NCI-H128 (cell line): ENCODE measurements at regions not wholly inside any gene's neighbourhood (a gene's known extent, or its start where the extent isn't known, plus 50 kb on each side); places are given as distances from the start of the nearest gene placed in this dataset.
"Not testable (repeated sequence)": the region's sequence is repeated elsewhere in the genome, so short reads cannot be mapped to it uniquely, and the experiment has no call there.

Source experiments
- DNase-seq: peaks from one replicate; lab custom pipeline; 2025; ENCODE audit not compliant: unreplicated experiment; lab: John Stamatoyannopoulos, UW

DNA sequence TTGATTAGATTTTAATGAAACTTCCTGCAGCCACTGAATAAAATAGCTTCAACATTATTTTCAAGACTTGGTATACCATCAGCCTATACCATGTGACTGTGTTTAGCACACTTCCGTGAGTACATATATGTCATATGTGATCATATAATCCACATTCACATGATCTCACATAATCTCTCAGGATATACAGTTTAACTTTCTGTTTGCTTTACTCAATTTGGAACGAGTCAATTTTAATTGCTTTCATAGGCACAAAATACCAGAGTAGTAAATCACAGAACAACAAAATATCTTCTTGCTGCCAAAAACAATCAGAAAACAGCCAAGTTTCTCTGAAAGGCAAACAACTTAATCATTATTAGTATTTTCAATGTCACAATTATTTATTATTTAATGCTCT lies 731.1 kb upstream of the DIAPH2 start:
- DNase-seq = no peak

DNA sequence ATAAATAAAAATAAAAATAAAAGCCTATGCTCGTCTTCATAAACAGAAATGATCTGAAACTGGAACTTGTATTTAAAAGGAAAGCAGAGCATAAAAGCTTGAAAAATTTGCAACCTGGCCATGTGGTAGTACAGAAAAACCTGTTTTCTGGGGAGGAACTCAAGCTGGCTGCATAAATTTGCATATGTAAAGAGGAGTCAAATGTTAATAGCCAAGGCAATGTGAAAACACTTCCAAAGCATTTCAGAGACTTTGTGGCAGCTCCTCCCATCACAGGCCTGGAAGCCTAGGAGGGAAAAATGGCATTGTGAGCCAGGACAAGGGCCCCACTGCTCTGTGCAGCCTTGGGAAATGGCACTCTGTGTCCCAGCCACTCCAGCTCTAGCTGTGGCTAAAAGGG lies 727.9 kb upstream of the DIAPH2 start:
- DNase-seq = no peak

DNA sequence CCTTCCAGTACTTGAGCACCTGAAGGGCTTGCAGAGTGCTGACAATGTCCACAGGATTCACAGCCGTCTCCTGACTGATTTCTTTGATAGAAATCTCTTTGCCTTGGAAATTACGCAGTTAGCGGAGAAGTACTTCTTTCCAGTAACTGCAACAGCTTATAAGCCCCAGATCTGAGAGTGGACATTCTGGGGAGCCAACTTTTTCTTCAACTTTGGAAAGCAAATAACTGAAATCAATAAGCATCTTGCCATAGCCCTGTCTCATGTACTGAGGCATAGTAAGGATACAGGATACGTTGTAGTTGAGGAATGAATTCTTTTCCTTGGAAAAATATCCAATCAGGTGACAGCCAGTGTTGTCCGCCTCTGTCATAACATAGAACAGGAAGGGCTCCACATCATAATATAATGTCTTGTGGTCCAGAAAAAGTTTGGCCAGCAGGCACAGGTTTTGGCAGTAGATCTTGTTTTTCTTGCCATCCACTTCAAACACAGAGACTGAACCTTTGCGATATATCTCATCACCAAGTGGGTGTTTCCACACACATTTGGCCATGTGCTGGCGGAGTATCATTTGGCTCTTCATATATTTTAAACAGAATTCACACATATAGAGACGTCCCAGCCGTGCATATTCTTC lies 711.1 kb upstream of the DIAPH2 start:
- DNase-seq = not testable (repeated sequence)

DNA sequence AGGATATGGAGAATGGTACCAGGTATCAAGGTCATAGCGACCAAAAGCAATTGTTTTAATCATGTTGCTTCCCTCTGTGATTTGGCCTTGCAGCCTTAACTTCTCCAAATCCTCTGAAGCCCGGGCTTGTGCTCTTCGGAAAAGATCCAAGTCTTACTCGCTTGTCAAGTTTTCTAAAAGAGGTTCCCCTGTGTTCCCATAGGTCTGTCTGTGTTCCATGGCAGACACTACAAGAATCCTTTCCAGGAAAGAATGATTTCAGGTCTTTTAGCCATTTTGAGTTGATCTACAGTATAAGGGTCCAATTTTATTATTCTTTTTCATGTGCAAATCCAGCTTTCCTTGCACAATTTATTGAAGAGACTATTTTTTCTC lies 710.6 kb upstream of the DIAPH2 start:
- no peak for DNase-seq

DNA sequence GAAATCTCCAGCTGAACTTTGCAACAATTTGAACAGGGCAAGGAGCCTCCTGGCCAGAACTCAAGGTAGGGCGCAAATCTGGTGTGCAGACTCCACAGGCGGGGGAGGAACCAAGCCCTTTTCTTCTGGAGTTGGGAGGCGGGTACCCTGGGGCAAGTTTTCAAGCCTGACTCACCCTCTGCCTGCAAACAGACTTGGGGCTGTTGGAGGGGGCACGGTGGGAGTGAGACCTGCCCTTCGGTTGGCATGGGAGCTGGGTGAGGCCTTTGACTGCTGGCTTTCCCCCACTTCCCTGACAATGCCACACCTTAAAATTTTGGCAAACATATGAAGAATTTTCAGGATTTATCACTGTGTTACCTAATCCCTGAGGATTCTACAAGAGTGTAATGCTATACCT lies 709.8 kb upstream of the DIAPH2 start:
- no peak for DNase-seq

DNA sequence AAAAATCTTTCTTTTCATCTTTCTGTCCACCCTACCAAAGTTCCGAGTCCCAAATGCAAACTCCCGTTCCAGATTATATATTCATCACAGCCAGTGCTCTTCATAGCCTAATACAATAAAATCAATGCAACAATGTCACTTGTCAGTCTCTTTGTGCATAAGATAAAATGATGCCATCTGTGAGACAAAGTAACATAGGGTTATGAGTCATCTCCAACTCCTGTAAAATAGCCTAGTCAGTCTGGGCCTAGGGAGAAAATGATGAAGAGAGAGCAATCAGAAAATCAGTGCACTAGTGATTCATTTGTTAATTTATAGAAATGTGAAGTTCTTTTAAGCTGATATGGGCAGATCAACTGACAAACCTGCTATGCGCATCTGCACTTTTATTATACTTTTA lies 689.1 kb upstream of the DIAPH2 start:
- no peak for DNase-seq

DNA sequence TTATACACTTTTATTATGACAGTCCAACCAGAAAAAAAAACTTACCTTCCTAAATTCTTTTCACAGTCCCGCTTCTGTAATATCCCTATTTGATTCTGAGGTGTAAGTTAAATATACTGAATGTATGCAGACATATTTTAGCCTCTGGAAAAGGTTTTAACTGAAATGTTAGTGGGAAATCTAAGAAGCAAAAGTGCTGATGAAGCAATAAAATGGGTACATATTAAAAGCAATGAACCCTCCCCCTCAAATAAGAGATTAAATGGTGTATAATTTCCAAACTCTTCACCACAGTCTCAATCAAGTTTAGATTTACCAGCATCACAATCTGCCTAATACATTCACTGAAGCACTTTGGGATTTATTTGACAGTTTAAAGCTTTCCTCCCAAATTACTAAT lies 688.3 kb upstream of the DIAPH2 start:
- no peak for DNase-seq

DNA sequence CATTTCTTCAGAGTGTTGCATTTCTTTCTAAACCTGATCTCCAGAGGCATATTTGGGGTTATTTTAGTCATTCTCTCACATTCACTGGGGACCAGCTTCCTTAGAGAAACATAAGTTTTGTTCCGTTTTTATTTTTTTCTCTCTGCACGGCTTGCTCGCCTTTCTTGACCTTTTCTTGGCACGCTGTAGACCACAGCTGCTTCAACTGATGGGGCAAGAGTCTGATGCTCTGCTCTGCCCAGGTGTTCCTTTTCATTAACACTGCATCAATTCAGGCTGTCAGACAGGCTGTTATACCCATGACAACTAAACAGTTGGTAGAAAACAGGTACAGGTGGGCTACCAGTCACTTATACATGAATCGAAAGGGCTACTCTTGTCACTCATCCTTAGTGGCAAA lies 682.2 kb upstream of the DIAPH2 start:
- DNase-seq = no peak

DNA sequence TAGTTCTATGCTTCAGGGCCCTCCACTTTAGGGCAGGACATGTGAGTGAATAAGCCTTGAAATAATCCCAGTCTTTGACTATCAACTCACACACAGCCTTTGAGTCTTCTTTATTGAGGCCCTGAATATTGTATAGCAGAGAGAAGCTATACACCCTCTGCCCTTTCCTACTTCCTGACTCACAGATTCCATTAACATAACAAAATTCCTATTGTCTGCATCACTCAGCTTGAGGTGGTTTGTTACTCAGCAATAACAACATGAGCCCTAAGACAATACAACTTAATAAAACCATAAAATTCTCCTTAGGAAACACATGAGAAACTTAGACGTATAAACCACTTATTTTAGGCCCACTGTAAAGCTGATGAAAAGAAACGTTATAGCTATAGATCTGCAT lies 680.3 kb upstream of the DIAPH2 start:
- no peak for DNase-seq

DNA sequence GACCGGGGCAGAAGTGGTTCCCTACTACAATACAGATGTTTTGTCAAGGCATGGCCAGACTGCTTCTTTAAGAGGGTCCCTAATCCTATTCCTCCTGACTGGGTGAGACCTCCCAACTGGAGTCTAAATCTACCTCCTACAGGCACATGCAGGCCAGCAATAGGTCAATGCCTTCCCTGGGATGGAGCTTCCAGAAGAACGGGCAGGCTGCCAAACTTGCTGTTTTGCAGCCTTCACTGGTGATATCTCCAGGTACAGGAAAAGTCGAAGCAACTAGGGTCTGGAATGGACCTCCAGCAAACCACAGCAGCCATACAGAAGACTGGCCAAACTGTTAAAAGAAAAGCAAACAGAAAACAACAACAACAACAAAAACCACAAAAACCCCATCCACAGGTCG lies 678.4 kb upstream of the DIAPH2 start:
- no peak for DNase-seq

DNA sequence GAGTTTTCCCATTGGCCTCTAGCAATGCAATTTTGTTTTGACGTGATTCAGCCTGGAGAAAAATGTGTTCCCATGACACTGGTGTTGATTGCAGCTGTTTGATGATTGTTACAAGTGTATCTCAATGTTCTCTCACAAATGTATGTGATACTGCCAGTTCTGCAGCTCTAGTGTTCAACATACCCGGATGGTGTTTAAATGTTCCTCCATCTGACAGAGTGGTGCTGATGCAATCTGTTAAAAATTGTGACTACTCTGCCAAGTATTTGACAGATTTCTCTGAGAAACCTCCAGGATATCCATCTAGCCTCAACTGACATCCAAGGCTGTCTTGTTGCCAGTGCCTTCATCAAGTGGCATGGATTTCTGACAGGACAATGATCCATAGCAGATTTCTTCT lies 657.2 kb upstream of the DIAPH2 start:
- DNase-seq = no peak

DNA sequence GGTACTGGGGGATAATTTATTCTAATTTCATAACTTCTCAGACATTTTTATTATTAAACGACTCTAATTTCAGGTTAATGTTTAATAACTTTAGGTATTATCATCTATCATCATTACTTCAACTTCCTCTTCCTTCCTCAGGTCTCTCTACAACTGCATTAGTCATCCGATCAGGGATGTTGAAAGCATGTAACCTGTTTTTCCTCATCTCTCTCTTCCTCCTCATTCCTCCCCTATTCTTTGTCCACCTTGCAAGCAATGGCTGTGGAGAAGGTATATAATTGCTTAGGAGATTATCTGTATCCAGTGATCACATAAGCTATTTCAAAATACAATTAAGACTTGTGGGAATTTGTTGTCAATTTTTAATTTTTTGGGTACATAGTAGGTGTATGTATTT lies 632.6 kb upstream of the DIAPH2 start:
- no peak for DNase-seq

DNA sequence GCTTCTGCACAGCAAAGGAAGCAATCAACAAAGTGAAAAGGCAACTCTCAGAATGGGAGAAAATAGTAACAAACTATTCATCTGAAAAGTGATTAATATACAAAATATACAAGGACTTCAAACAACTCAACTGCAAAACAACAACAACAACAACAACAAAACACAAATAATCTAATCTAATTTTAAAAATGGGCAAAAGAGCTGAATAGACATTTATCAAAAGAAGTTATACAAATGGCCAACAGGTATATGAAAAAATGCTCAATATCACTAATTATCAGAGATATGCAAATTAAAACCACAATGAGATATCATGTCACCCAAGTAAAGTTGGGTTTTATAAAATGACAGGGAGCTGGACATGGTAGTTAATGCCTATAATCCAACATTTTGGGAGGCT lies 602.8 kb upstream of the DIAPH2 start:
- DNase-seq = no peak

DNA sequence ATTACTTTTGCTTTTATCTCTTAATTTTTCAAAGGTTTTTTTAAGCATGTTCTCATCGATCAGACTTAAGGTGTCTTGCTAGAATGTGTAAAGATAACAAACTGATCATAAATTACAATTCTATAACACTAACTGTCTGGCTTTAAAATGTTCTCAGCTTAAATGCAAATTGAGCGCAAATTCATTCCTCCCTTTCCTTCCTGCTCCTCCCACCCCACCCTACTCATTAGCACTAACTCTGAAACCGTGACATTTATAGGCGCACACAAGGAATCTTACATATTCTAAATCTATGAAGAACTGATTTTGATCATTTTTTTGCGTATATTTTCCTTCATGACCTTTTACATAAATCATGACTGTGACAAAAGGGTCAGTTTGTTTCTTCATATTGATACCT lies 590.0 kb upstream of the DIAPH2 start:
- DNase-seq = no peak

DNA sequence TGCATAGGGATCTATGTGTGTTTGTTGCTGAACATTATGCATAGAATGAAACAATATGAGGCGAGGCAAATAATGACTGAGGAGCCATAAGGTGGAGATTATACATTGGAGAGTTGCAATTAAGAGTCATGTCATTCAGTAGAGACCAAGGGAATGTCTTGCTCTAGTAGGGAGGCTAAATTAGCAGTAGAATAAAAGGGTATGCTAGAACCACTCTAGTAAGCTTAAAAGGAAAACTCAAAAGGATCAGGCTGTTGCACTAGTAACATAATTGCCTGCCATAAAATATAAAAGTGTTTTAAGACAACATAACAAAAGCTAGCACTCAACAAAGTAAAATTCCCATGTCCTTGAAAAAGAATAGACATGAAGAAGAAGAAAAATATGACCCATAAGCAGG lies 586.2 kb upstream of the DIAPH2 start:
- DNase-seq = no peak

DNA sequence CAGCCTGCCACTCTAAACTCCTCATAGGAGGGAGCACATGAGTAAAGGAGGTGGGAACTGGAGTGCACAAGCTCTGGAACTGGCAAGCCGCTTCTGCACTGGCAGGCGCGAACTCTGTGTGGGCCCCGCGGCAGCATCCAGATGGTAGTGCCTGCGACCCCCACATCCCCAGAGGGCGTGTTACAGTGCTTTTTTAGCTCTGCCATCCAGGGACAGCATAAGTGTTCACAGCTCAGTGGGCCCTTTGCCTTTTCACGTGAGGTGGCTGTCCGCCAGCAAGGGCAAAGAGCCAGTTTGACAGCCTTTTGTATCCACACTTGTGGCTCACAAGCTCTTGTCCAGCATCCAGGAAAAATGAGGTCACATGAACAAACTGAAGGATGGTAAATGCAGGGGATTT lies 581.6 kb upstream of the DIAPH2 start:
- no peak for DNase-seq

DNA sequence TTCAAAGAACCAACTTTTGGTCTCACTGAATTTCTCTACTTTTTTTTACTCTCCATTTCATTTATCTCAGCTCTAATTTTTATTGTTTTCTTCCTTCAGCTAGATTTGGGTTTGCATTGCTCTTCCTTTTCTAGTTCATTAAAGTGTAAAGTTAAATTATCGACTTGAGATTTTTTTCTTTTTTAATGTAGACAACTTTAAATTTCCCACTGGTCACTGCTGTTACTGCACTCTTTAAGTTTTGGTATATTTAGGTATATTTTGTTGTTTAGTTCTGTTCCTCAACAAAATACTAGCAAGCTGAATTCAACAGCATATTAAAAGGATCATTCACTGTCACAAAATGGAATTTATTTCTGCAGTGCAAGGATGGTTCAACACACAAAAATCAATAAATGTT lies 572.0 kb upstream of the DIAPH2 start:
- no peak for DNase-seq

DNA sequence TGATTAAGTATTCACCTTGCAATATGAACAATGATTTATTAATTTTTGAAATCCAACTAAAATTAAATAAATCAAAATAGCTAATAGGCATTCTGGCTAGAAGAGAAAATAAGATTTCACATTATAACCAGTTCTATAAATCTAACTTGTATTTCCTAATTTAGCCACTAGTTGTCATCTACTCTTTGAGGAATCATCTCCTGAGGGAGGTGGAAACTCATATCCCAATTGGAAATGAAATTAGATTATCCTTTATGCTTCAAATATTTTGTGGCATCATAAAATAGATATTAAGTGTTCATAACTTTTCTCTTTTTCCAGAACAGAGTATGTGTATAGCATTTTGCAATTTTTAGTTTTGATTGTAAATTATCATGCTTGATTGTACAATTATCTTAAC lies 558.5 kb upstream of the DIAPH2 start:
- no peak for DNase-seq

DNA sequence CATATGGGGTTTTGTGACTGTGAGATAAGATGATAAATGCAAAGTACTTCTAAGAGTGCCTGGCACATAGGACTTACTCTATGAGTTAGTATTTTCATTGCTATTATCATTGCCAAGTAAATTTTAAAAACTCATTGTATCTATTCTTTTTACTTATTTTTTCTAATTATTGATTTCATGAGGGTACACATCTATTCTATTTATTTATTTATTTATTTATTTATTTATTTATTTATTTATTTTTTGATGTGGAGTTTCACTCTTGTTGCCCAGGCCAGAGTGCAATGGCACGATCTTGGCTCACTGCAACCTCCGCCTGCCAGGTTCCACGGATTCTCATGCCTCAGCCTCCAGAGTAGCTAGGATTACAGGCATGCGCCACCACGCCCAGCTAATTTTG lies 556.6 kb upstream of the DIAPH2 start:
- not testable (repeated sequence) for DNase-seq

DNA sequence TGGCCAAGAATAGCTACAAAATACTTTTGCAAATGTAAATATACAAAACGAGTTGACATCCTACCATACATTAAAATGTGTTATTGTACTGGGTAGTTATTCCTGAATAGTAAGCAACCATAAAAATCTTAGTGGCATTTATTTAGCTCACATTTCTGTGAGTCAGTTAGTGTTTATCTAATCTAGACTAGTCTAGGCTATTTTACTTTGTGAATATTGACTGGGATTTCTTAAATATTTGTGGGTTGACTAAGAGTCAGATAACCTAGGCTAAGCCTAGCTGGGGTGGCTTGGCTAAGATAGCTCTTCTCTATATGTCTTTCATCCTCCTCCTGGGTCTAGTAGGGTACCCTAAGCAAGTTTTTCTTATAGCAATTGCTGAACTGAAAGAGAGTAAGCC lies 543.8 kb upstream of the DIAPH2 start:
- no peak for DNase-seq

DNA sequence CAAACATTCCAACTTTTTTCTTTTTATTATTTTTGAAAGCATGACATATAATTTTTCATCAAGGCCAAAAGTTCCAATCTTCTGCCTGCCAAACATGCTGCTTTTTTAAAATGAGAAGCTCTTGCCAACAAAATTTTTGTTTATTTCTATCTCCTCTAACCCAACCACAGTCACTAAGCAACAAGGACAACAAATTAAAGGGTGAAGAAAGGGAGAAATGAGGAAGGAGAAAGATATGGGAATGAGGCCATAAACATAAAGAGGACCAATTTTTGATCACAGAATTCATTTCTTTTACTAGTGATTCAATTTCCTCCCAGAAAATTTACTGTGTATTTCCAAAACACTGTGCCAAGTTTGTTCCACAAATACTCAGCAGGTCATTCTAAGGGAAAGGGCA lies 537.0 kb upstream of the DIAPH2 start:
- DNase-seq = no peak

DNA sequence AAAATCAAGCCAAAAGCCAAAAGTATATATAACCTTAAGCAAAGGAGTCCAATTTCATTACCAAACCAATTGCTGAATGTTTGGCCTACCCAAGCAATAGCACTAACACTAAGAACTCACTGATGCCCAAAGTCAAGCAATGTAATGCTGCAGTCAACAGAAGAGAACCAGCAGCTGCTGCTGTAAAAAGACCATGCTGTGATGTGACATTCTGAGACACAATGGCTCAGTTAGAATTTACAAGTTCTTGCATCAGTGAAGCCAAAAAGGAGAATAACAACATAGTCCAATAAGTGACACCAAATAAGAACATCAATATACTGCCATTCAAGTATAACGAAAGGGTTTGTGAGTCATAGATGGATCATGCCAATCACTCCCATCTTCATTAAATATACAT lies 514.0 kb upstream of the DIAPH2 start:
- no peak for DNase-seq

DNA sequence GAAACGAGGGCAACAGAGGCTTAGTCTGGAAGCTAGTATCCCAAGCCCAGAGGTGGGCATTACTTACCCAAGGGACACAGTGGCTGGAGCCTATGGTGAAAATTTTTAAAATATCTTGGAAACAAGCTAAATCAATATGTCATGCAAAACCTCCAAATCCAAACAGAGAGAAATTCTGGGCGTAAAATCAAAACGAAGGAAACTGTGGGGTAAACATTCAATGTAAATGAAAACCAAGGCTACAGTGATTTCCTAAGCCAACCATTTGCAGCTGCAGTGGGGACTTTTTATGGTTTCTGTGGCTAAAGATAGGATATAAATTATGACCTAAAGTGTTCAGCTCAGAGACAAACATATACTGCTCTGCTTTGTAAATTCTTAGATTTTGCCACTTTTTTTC lies 507.7 kb upstream of the DIAPH2 start:
- no peak for DNase-seq

DNA sequence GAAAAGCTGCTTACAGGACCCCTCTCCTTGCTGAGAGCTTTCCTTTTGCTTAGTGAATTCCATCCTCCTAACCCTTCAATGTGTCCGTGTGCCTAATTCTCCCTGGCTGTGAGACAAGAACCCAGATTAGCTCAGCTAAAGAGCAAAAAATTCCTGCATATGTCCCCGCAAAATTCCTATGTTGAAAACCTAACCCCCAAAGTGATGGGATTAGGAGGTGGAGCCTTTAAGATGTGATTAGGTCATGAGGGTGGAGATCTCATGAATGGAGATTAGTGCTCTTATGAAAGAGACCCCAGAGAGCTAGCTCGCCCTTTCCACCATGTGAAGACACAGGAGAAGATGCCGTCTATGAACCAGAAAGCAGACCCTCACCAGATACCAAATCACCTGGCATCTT lies 503.0 kb upstream of the DIAPH2 start:
- DNase-seq = no peak
